HL-60 (cell line): ENCODE measurements at regions not wholly inside any gene's neighbourhood (a gene's known extent, or its start where the extent isn't known, plus 50 kb on each side); places are given as distances from the start of the nearest gene placed in this dataset.
A peak's percentile ranks its signal among the peaks of the same experiment; 100 is the strongest.

Experiments
- DNase-seq, 2 experiments: peaks; one replicate each; pipeline ENCODE4 v3.0.0-alpha.2; 2010 to 2020; ENCODE audit warnings: low read depth in 1 of 2, low spot score in 1 of 2
- H3K27ac ChIP-seq: fragments of 250-450 bp; sonication (Bioruptor Pico); replicated peaks from 2 replicates; pipeline ENCODE4 v1.5.1; 2020; ENCODE audit warnings: mild to moderate bottlenecking, moderate library complexity
- H3K27me3 ChIP-seq: fragments of 250-450 bp; sonication (Bioruptor Pico); 2 replicates; pipeline ENCODE4 v1.5.1; 2021; ENCODE audit warnings: mild to moderate bottlenecking, moderate library complexity; ENCODE audit not compliant: insufficient read depth, poor library complexity, severe bottlenecking
- H3K4me3 ChIP-seq: replicated peaks from 2 replicates; pipeline ENCODE4 v1.5.1; 2011; ENCODE audit warnings: mild to moderate bottlenecking, control low read depth, low read length; ENCODE audit not compliant: insufficient read depth
- GABPA ChIP-seq: IDR thresholded peaks from 2 replicates; pipeline ENCODE4 v1.6.1; 2012; ENCODE audit warnings: low read depth
- POLR2AphosphoS5 ChIP-seq: IDR thresholded peaks from 2 replicates; pipeline ENCODE4 v1.6.1; 2012; ENCODE audit warnings: low read depth
- REST ChIP-seq: IDR thresholded peaks from 2 replicates; pipeline ENCODE4 v1.6.1; 2012; ENCODE audit warnings: low read depth; ENCODE audit not compliant: insufficient replicate concordance
- SPI1 ChIP-seq: IDR thresholded peaks from 2 replicates; pipeline ENCODE4 v1.6.1; 2012; ENCODE audit warnings: low read depth, mild to moderate bottlenecking, borderline replicate concordance
- TF ChIP-seq, protein P1 (sequence below): IDR thresholded peaks from one replicate; pipeline ENCODE4 v1.5.1; 2011; ENCODE audit warnings: low read length, control low read depth, inconsistent platforms; ENCODE audit not compliant: insufficient read depth

GRCh38 chr5:2015124-2015848 is 132.6 kb upstream of the IRX4 start:
- no peak for DNase-seq
- no peak overlapping the region for H3K27ac ChIP-seq
- H3K4me3 ChIP-seq, result no peak overlapping the region
- H3K27me3 ChIP-seq, result peaks cover 3% of the 10 kb centered on the region
- TF ChIP-seq GABPA (no peak), REST (no peak), SPI1 (no peak), POLR2AphosphoS5 (no peak)
- TF ChIP-seq, protein P1, sequence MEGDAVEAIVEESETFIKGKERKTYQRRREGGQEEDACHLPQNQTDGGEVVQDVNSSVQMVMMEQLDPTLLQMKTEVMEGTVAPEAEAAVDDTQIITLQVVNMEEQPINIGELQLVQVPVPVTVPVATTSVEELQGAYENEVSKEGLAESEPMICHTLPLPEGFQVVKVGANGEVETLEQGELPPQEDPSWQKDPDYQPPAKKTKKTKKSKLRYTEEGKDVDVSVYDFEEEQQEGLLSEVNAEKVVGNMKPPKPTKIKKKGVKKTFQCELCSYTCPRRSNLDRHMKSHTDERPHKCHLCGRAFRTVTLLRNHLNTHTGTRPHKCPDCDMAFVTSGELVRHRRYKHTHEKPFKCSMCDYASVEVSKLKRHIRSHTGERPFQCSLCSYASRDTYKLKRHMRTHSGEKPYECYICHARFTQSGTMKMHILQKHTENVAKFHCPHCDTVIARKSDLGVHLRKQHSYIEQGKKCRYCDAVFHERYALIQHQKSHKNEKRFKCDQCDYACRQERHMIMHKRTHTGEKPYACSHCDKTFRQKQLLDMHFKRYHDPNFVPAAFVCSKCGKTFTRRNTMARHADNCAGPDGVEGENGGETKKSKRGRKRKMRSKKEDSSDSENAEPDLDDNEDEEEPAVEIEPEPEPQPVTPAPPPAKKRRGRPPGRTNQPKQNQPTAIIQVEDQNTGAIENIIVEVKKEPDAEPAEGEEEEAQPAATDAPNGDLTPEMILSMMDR, result no peak

DNA sequence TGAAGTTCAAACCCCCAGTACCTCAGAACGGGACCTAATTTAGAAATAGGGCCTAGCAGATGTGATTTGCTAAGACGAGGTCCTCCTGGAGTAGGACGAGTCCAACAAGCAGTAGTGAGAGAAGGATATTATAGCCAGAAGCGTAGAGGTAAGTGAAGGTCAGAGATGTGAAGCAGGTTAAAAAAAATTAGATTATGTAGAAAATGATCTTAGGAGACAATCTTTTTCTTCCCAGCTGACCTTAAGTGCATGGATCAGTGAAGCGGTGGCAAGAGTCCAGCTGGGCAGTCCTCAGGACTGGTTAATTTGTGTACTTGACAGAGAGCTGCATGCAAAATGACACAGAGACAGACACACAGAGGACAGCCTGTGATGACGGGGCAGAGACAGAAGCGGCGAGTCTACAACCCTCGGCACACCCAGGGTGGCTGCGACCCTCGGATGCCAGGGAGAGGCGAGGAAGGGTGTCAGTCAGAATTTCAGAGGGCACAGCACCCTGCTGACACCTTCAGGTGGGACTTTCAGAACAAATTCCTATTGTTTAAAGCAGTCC is 131.4 kb upstream of the IRX4 start:
- DNase-seq, result no peak
- no peak overlapping the region for H3K27ac ChIP-seq
- no peaks in the 10 kb centered on the region for H3K27me3 ChIP-seq
- TF ChIP-seq, protein P1, result no peak
- TF ChIP-seq REST (no peak), POLR2AphosphoS5 (no peak), SPI1 (no peak), GABPA (no peak)
- no peak overlapping the region for H3K4me3 ChIP-seq

DNA sequence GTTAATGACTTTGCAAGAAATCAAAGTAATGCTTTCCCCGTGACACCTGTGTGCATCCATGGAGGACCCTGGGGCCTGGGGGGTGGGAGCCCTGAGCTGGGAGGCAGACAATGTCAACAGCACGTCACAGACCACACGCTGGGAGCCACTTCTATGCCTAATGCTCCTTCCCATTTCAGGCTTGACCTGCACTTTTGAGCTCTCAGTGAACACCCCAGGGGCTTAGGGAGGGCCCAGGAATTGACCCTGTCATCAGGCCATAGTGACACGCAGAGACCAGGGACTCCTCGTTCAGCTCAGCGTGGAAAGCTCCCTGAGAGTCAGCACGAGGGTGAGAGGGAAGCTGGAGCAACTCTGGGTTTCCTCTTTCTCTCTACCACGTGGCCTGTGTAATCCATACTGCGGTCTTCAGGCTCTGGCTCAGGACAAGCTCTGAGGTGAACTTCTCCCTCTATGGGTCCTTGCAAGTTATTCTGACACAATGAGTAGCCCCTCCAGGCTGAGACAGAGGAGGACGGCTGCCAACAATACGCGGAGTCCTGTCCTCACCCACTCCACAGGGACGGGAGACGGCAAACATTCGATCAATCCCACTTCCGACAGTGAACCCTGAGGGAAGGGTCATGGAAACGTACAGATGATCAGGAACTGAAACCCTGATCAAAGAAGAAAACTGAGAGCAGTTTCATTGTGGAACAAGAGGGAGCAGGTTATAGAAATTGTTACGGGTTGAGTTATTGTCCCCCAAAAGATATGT is 130.8 kb upstream of the IRX4 start:
- DNase-seq, result peak in 1 of 2 experiments; percentile 74
- H3K27ac ChIP-seq, result no peak overlapping the region
- TF ChIP-seq SPI1 (peak; percentile 78; the same call in 1 of the 2 replicates), POLR2AphosphoS5 (no peak)
- no peaks in the 10 kb centered on the region for H3K27me3 ChIP-seq
- no peak overlapping the region for H3K4me3 ChIP-seq

DNA sequence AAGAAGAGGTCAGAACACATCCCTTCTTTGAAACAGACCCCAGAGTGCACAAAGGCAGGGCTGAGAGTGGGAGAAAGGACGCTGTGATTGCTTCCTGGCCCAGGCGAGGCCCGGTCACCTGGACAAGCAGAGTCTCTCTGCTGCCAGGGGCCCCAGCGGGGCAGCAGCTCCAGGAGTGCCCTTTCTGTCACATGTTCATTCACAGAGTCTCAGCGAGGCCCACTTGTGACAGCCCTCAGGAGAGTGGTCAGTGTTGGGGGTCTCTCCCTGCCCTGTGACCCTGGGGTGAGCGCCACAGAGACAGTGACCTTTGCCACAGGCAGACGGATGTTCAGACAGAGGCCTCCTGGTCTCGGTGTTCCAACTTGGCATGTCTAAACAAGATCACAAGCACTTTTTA is 130.2 kb upstream of the IRX4 start:
- H3K27me3 ChIP-seq, result no peaks in the 10 kb centered on the region
- H3K4me3 ChIP-seq, result no peak overlapping the region
- TF ChIP-seq REST, result no peak
- no peak for TF ChIP-seq SPI1
- TF ChIP-seq, protein P1, result no peak
- no peak for TF ChIP-seq GABPA
- TF ChIP-seq POLR2AphosphoS5, result no peak
- no peak for DNase-seq
- no peak overlapping the region for H3K27ac ChIP-seq
